ENCODE measurements at regions not wholly inside any gene's neighbourhood (a gene's known extent, or its start where the extent isn't known, plus 50 kb on each side); places are given as distances from the start of the nearest gene placed in this dataset.

- TF ChIP-seq POLR2A (IDR thresholded peaks at IDR 0.05) (no peak), CTCF (IDR thresholded peaks at IDR 0.05) (no peak)
These were observed 1170.0 kb upstream of the CITED2 start for GRCh38 chr6:140544431-140544830.
